ENCODE measurements at regions not wholly inside any gene's neighbourhood (a gene's known extent, or its start where the extent isn't known, plus 50 kb on each side); places are given as distances from the start of the nearest gene placed in this dataset.

- FAIRE-seq, result no peak
- no peaks in the 10 kb centered on the region for H4K20me1 ChIP-seq (ENCODE audit: insufficient read depth, low read length)
- no peak overlapping the region for H3K4me3 ChIP-seq (ENCODE audit: insufficient read depth, low read depth, low read length)
- peak overlapping the region; percentile 81 for H3K27ac Mint-ChIP-seq (ENCODE audit: unreplicated experiment)
- H3K27me3 ChIP-seq (ENCODE audit: insufficient read depth, low read length), result no peaks in the 10 kb centered on the region
- H3K4me3 Mint-ChIP-seq (ENCODE audit: unreplicated experiment), result no peak overlapping the region
- H3K36me3 Mint-ChIP-seq (ENCODE audit: low read depth, unreplicated experiment), result no peaks in the 10 kb centered on the region
- H3K27me3 Mint-ChIP-seq (ENCODE audit: low read depth, unreplicated experiment), result peaks cover 2% of the 10 kb centered on the region
- no peaks in the 10 kb centered on the region for H3K9me3 Mint-ChIP-seq (ENCODE audit: unreplicated experiment)
- H3K4me2 ChIP-seq (ENCODE audit: low read length), result no peak overlapping the region
- H3K79me2 ChIP-seq (ENCODE audit: insufficient read depth, low read length), result no peaks in the 10 kb centered on the region
- no peak overlapping the region for H3K27ac ChIP-seq (ENCODE audit: low read depth, low read length)
- DNase-seq (ENCODE audit: low read depth), result no peak
- no peaks in the 10 kb centered on the region for H3K9me3 ChIP-seq (ENCODE audit: insufficient read depth, low read depth, low read length)
- TF ChIP-seq EZH2 (IDR thresholded peaks at IDR 0.05; ENCODE audit: insufficient read depth, low read length), result no peak
- TF ChIP-seq CTCF (IDR thresholded peaks at IDR 0.05; ENCODE audit: insufficient read depth, low read depth, low read length), result no peak
- no peaks in the 10 kb centered on the region for H3K4me1 ChIP-seq (ENCODE audit: insufficient read depth, low read length)
- peaks cover 8% of the 10 kb centered on the region for H3K4me1 Mint-ChIP-seq (ENCODE audit: low read depth, unreplicated experiment)
- H2AFZ ChIP-seq (ENCODE audit: low read depth, low read length), result no peak overlapping the region
- H3K9ac ChIP-seq (ENCODE audit: low read length), result no peak overlapping the region
- no peaks in the 10 kb centered on the region for H3K36me3 ChIP-seq (ENCODE audit: insufficient read depth, low read length)
Observed at GRCh38 chr4:15318621-15319348, 109.0 kb upstream of the C1QTNF7 start.

GRCh38 chr4:15320121-15320678 lies 107.6 kb upstream of the C1QTNF7 start:
- FAIRE-seq, result no peak

More at GRCh38 chr4:15320121-15320678, 107.6 kb upstream of the C1QTNF7 start:
- no peaks in the 10 kb centered on the region for H3K36me3 Mint-ChIP-seq (ENCODE audit: low read depth, unreplicated experiment)
- no peaks in the 10 kb centered on the region for H3K79me2 ChIP-seq (ENCODE audit: insufficient read depth, low read length)
- H3K27me3 ChIP-seq (ENCODE audit: insufficient read depth, low read length), result no peaks in the 10 kb centered on the region
- no peak overlapping the region for H3K4me3 ChIP-seq (ENCODE audit: insufficient read depth, low read depth, low read length)
- peaks cover 8% of the 10 kb centered on the region for H3K4me1 Mint-ChIP-seq (ENCODE audit: low read depth, unreplicated experiment)
- H3K9me3 Mint-ChIP-seq (ENCODE audit: unreplicated experiment), result no peaks in the 10 kb centered on the region
- H3K27ac ChIP-seq (ENCODE audit: low read depth, low read length), result no peak overlapping the region
- no peak overlapping the region for H3K4me2 ChIP-seq (ENCODE audit: low read length)
- H3K27ac Mint-ChIP-seq (ENCODE audit: unreplicated experiment), result no peak overlapping the region
- H4K20me1 ChIP-seq (ENCODE audit: insufficient read depth, low read length), result no peaks in the 10 kb centered on the region
- no peaks in the 10 kb centered on the region for H3K36me3 ChIP-seq (ENCODE audit: insufficient read depth, low read length)
- H3K4me3 Mint-ChIP-seq (ENCODE audit: unreplicated experiment), result no peak overlapping the region
- no peak for TF ChIP-seq EZH2 (IDR thresholded peaks at IDR 0.05; ENCODE audit: insufficient read depth, low read length)
- TF ChIP-seq CTCF (IDR thresholded peaks at IDR 0.05; ENCODE audit: insufficient read depth, low read depth, low read length), result no peak
- H3K9ac ChIP-seq (ENCODE audit: low read length), result no peak overlapping the region
- no peak for DNase-seq (ENCODE audit: low read depth)
- H3K9me3 ChIP-seq (ENCODE audit: insufficient read depth, low read depth, low read length), result no peaks in the 10 kb centered on the region
- H2AFZ ChIP-seq (ENCODE audit: low read depth, low read length), result no peak overlapping the region
- H3K4me1 ChIP-seq (ENCODE audit: insufficient read depth, low read length), result no peaks in the 10 kb centered on the region
- H3K27me3 Mint-ChIP-seq (ENCODE audit: low read depth, unreplicated experiment), result peaks cover 2% of the 10 kb centered on the region

All from astrocyte (in vitro differentiated cells and primary cell).